ENCODE measurements at regions not wholly inside any gene's neighbourhood (a gene's known extent, or its start where the extent isn't known, plus 50 kb on each side); places are given as distances from the start of the nearest gene placed in this dataset.
A peak's percentile ranks its signal among the peaks of the same experiment; 100 is the strongest.
"Not testable (repeated sequence)": the region's sequence is repeated elsewhere in the genome, so short reads cannot be mapped to it uniquely, and the experiment has no call there.

GRCh38 chr6:111925296-111925695 lies 52.0 kb upstream of the FYN start:
- DNase-seq, result no peak

GRCh38 chr6:111926731-111927302 lies 53.6 kb upstream of the FYN start:
- DNase-seq, result no peak

- no peak for DNase-seq
Observed at GRCh38 chr6:111927321-111927720, 54.1 kb upstream of the FYN start.

DNA sequence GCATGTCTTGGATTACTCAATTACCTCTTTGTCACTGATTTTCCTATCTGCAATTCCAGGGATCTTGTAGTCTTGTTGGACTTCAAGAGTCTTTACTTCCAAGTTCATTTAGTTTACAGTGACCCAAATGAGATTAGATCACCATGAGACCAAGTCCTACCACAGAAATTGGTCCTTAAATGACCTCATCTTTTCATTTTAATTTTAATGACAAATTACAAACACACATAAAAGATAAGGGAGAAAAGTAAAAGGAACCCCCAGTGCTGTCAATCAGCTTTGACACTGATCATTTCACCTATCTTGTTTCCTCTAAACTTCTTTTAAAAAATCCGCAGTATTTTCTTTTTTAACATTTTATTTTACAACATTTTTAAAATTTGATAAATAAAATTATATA lies 54.9 kb upstream of the FYN start:
- DNase-seq, result no peak

- not testable (repeated sequence) for DNase-seq
Observed at GRCh38 chr6:111934611-111935010, 61.4 kb upstream of the FYN start.

DNA sequence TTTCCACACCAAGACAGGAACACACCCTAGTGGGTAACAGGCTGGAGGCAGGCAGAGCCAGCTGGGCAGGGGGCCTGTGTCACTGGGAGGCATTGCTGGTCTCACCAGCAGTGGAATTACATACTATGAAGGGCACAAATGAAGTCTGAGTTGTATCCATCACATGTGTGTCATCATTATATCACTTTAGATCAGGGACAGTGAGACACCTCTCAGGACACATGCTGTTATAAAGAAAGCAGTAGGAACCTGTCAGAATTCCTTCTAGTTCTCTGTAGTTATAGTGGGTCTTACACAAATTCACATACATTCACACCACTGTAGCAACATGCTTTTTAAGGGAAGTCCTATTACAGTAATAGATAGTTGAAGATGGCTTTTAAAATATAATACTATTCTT lies 63.5 kb upstream of the FYN start:
- no peak for DNase-seq

- DNase-seq, result no peak
Observed at GRCh38 chr6:111938710-111939109, 65.5 kb upstream of the FYN start.

GRCh38 chr6:111939902-111940301 lies 66.7 kb upstream of the FYN start:
- DNase-seq, result peak; percentile 11

DNA sequence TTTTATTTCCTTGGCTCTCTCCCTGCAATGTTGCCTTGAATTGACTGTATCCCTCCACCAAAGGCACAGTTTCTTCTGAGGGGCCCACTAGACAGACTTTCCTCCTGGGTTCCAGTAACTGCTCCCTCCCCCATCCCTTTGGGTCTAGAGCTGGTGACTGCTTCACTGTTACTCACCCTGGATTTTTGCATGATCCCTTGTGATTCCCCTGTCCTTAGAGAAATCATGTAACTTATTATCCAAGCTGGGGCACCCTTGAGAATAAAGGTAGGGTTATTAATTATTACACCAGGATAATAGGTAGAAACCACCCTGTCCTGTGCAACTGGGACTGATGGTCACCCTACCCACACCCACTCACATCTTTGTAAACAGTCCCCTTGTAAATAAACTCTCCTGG lies 67.5 kb upstream of the FYN start:
- DNase-seq, result no peak

GRCh38 chr6:111941686-111942330 lies 68.6 kb upstream of the FYN start:
- no peak for DNase-seq

- DNase-seq, result no peak
Observed at GRCh38 chr6:111942561-111942960, 69.3 kb upstream of the FYN start.

GRCh38 chr6:111943266-111943665 lies 70.0 kb upstream of the FYN start:
- DNase-seq, result no peak

- DNase-seq, result no peak
Observed at GRCh38 chr6:111943726-111944125, 70.5 kb upstream of the FYN start.

- DNase-seq, result no peak
Observed at GRCh38 chr6:111944541-111944940, 71.3 kb upstream of the FYN start.

DNA sequence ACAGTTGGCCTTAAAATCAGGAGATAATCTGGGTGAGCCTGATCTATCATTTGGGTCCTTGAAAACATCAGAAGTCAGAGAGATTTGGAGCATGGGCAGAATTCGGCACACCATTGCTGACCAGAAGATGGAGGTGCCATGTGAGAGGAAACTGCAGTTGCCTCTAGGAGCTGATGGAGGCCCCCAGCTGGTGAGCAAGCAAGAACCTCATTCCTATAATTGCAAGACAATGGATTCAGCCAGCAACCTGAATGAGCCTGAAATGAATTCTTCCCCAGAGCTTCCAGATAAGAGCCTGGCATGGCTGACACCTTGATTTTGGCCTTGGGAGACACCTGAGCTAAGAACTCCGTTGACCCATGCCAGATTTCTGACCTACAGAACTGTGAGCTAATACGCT lies 76.3 kb upstream of the FYN start:
- DNase-seq, result no peak

DNA sequence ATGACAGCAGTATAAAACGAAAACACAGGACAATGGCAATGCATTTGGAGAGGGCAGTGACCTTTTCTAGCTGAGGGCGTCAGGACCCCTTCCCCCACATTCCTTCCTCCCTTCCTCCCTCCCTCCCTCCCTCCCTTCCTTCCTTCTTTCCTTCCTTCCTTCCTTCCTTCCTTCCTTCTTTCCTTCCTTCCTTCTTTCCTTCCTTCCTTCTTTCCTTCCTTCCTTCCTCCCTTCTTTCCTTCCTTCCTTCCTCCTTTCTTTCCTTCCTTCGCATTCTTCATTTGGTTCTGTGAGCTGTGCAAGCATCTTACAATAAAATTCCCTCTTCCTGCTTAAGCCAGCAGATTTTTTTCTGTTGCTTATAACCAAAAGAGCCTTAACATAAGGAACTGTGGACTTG lies 76.7 kb upstream of the FYN start:
- not testable (repeated sequence) for DNase-seq

DNA sequence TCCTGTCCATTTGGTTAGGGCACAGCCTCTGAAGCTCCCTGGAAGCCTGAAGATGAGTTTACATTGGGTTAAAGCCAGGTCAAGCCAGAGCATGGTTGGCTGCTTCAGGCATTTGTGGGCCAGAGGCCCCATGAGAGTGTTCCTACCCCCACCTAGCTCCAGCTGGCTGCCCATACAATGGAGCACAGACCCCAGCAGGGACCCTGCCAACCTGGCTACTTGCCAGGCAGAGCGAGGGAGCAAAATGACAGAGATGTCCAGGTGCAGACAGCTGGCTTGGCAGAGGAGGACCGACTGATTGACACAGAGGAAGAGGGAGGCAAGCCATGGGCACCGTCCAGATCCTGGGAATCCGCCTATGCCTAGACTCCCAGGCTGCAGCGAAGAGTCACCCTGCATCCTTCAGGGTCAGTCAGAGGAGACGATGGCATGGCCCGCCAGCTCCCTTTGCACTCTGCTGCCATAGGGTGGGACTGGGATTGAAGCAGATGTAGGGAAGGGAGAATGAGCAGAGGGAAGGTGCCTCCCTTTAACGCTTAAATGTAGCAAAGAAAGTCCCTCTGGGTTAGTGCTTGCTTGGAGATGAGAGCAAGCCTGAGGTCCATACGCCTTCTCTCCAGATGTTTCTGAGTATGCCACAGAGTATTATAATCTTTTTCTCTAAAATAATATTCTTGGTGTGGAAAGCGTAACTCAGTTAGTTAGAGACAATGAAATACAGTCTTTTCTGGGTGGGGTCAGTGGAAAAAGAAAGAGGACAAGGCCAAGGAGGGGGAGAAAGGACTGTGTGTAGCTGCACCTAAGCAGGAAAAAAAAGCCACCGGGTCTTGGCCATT lies 77.6 kb upstream of the FYN start:
- no peak for DNase-seq

DNA sequence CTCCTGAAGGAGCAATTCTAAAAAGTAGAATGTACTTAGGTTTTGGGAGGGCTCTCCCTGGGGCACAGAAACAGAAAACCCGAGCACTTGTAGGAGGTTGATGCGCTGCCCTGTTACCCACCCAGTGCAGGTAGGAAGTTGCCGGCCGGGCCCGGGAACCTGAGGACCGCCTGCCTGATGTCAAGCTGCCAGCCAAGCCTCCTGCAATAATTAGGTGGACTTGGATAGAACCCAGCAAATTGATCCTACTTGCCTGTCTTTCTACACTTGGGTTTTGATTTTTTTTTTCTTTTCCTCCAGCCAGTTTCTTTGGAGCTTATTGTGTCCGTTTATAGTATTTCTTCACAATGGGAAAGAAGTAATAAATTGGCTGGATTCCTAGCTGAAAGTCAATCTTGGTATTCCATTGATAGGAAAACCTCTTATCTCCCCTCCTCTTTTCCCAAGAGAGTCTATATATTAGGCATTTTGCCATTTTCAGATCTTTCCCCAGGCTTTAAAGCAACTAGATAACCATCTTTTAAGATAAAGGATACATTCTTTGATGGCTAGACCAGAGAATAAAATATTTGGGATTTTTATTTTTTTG lies 78.3 kb upstream of the FYN start:
- DNase-seq, result no peak

DNA sequence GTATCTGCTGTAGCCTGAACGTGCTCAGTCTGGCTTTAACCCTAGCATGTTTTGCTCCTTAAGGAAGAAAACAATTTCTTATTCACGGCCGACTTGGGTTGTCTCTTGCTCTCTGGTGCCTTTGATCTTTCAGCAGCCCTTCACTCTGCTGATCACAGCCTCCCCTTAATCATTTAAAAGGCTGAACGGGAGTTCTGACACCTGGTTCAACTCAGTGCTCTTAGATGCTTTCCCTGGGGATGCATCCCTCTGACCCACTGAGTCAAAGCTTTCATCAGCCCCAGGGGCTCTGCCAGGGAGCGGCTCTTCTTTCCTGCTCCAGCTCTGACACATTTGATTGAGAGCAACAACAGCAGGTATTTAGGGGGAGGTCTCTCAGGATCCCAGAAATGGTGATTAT lies 79.0 kb upstream of the FYN start:
- no peak for DNase-seq

GRCh38 chr6:111952821-111953540 lies 79.7 kb upstream of the FYN start:
- DNase-seq, result no peak

GRCh38 chr6:111956098-111956497 lies 82.8 kb upstream of the FYN start:
- no peak for DNase-seq

- DNase-seq, result no peak
Observed at GRCh38 chr6:111957623-111958315, 84.5 kb upstream of the FYN start.

DNA sequence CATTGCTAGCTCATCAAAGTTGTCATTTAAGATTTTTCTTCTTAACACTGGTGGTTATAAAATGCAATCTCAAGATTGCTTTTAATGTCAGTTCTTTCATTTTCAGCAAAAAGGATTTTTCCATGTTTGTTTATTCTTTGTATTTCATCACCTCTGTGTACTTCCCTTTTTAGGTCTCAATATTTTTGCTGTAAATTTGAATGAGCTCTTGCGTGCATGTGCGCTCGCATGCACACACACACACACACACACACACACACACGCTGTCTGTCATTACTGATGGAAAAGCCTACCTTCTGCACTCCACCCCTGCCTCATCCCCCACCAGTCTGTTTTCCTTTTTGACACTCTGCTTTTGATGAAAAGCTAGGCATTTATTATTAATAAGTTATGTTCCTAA lies 85.3 kb upstream of the FYN start:
- DNase-seq, result no peak
